H9 (cell line): ENCODE measurements at regions not wholly inside any gene's neighbourhood (a gene's known extent, or its start where the extent isn't known, plus 50 kb on each side); places are given as distances from the start of the nearest gene placed in this dataset.

Source experiments
- DNase-seq: peaks from one replicate; pipeline ENCODE4 v3.0.0-alpha.2; 2017
- H2AFZ ChIP-seq: one replicate; pipeline ENCODE4 v1.6.1; 2013; ENCODE audit warnings: mild to moderate bottlenecking, low read length, control low read depth, moderate library complexity
- H2AK5ac ChIP-seq: 2 replicates; pipeline ENCODE4 v1.6.1; 2013; ENCODE audit warnings: low read length, control low read depth, mixed read lengths; ENCODE audit not compliant: insufficient read length
- H2BK120ac ChIP-seq: one replicate; pipeline ENCODE4 v1.6.1; 2013; ENCODE audit warnings: low read depth, mild to moderate bottlenecking, low read length, control low read depth, inconsistent platforms; ENCODE audit not compliant: poor library complexity, severe bottlenecking
- H2BK12ac ChIP-seq: 2 replicates; pipeline ENCODE4 v1.6.1; 2013; ENCODE audit warnings: low read length, control low read depth, mixed read lengths, low read depth; ENCODE audit not compliant: insufficient read length
- H2BK15ac ChIP-seq: 2 replicates; pipeline ENCODE4 v1.6.1; 2013; ENCODE audit warnings: low read depth, low read length, control low read depth
- H2BK20ac ChIP-seq: one replicate; pipeline ENCODE4 v1.6.1; 2013; ENCODE audit warnings: low read depth, mild to moderate bottlenecking, low read length, control low read depth, inconsistent platforms; ENCODE audit not compliant: poor library complexity, severe bottlenecking
- H2BK5ac ChIP-seq: 2 replicates; pipeline ENCODE4 v1.6.1; 2013; ENCODE audit warnings: low read length, control low read depth, mixed read lengths; ENCODE audit not compliant: insufficient read length
- H3K14ac ChIP-seq: 2 replicates; pipeline ENCODE4 v1.6.1; 2013; ENCODE audit warnings: low read length, control low read depth; ENCODE audit not compliant: insufficient read depth
- H3K18ac ChIP-seq: 2 replicates; pipeline ENCODE4 v1.6.1; 2013; ENCODE audit warnings: low read depth, mild to moderate bottlenecking, mixed read lengths, low read length, control low read depth; ENCODE audit not compliant: insufficient read length
- H3K23ac ChIP-seq: 2 replicates; pipeline ENCODE4 v1.6.1; 2013; ENCODE audit warnings: low read length, control low read depth, mixed read lengths, low read depth; ENCODE audit not compliant: insufficient read length
- H3K23me2 ChIP-seq: 2 replicates; pipeline ENCODE4 v1.6.1; 2013; ENCODE audit warnings: low read depth, mild to moderate bottlenecking, mixed read lengths, low read length, control low read depth; ENCODE audit not compliant: insufficient read length, poor library complexity, severe bottlenecking
- H3K27ac ChIP-seq: 2 replicates; pipeline ENCODE4 v1.5.1; 2013; ENCODE audit warnings: low read length, control low read depth, mixed read lengths, low read depth; ENCODE audit not compliant: insufficient read length
- H3K27me3 ChIP-seq: 2 replicates; pipeline ENCODE4 v1.6.1; 2013; ENCODE audit warnings: low read length, control low read depth, inconsistent platforms; ENCODE audit not compliant: insufficient read depth
- H3K4ac ChIP-seq: 2 replicates; pipeline ENCODE4 v1.6.1; 2013; ENCODE audit warnings: low read depth, mild to moderate bottlenecking, control low read depth, inconsistent platforms, low read length, moderate library complexity
- H3K4me1 ChIP-seq: 2 replicates; pipeline ENCODE4 v1.6.1; 2013; ENCODE audit warnings: low read length, control low read depth, inconsistent platforms; ENCODE audit not compliant: insufficient read depth
- H3K4me2 ChIP-seq: 2 replicates; pipeline ENCODE4 v1.6.1; 2013; ENCODE audit warnings: low read length, control low read depth, mixed read lengths; ENCODE audit not compliant: insufficient read length, insufficient read depth
- H3K56ac ChIP-seq: 2 replicates; pipeline ENCODE4 v1.6.1; 2013; ENCODE audit warnings: low read depth, mild to moderate bottlenecking, mixed read lengths, low read length, control low read depth; ENCODE audit not compliant: insufficient read length
- H3K79me1 ChIP-seq: 2 replicates; pipeline ENCODE4 v1.6.1; 2013; ENCODE audit warnings: low read depth, mild to moderate bottlenecking, moderate library complexity, low read length, control low read depth, inconsistent platforms; ENCODE audit not compliant: insufficient read depth, poor library complexity, severe bottlenecking
- H3K79me2 ChIP-seq: 2 replicates; pipeline ENCODE4 v1.6.1; 2013; ENCODE audit warnings: low read length, control low read depth, inconsistent platforms; ENCODE audit not compliant: insufficient read depth
- H3K9ac ChIP-seq: 2 replicates; pipeline ENCODE4 v1.6.1; 2013; ENCODE audit warnings: low read length, control low read depth, mixed read lengths; ENCODE audit not compliant: insufficient read length; ENCODE audit errors: extremely low read depth
- H3K9me3 ChIP-seq: one replicate; pipeline ENCODE4 v1.6.1; 2013; ENCODE audit warnings: low read depth, low read length, inconsistent platforms; ENCODE audit not compliant: control insufficient read depth
- H3T11ph ChIP-seq: one replicate; pipeline ENCODE4 v1.6.1; 2013; ENCODE audit warnings: mild to moderate bottlenecking, low read length, control low read depth, inconsistent platforms
- H4K20me1 ChIP-seq: one replicate; pipeline ENCODE4 v1.6.1; 2013; ENCODE audit not compliant: control insufficient read depth, insufficient read length, insufficient read depth
- H4K5ac ChIP-seq: 2 replicates; pipeline ENCODE4 v1.6.1; 2013; ENCODE audit warnings: low read depth, mild to moderate bottlenecking, mixed read lengths, low read length, control low read depth; ENCODE audit not compliant: insufficient read length
- H4K8ac ChIP-seq: replicated peaks from 2 replicates; pipeline ENCODE4 v1.6.1; 2013; ENCODE audit warnings: low read length, control low read depth, mixed read lengths, low read depth; ENCODE audit not compliant: insufficient read length
- H4K91ac ChIP-seq: 2 replicates; pipeline ENCODE4 v1.6.1; 2013; ENCODE audit warnings: low read depth, mild to moderate bottlenecking, moderate library complexity, mixed read lengths, low read length, control low read depth; ENCODE audit not compliant: insufficient read length
- H3K27ac Mint-ChIP-seq, 3 experiments: 2 replicates in 2 of 3; 3 replicates in 1 of 3; pipeline ENCODE4 v1.8.0; 2020 to 2021; ENCODE audit warnings: mixed read lengths in 3 of 3, mild to moderate bottlenecking in 1 of 3, moderate library complexity in 1 of 3
- H3K27me3 Mint-ChIP-seq: 2 replicates; pipeline ENCODE4 v1.8.0; 2021; ENCODE audit warnings: low read depth, mild to moderate bottlenecking, moderate library complexity, mixed read lengths
- H3K36me3 Mint-ChIP-seq, 3 experiments: 2 replicates in 2 of 3; 3 replicates in 1 of 3; pipeline ENCODE4 v1.8.0; 2020 to 2021; ENCODE audit warnings: low read depth in 3 of 3, mixed read lengths in 3 of 3; ENCODE audit not compliant: insufficient read depth in 1 of 3
- H3K4me1 Mint-ChIP-seq, 2 experiments: 2 replicates each; pipeline ENCODE4 v1.8.0; 2020; ENCODE audit warnings: mixed read lengths in 2 of 2
- H3K4me3 Mint-ChIP-seq, 2 experiments: 2 replicates in 1 of 2; 3 replicates in 1 of 2; pipeline ENCODE4 v1.8.0; 2020 to 2021; ENCODE audit warnings: mild to moderate bottlenecking in 2 of 2, mixed read lengths in 2 of 2, moderate library complexity in 1 of 2
- H3K9me3 Mint-ChIP-seq, 2 experiments: 2 replicates in 1 of 2; 3 replicates in 1 of 2; pipeline ENCODE4 v1.8.0; 2020; ENCODE audit warnings: mild to moderate bottlenecking in 2 of 2, mixed read lengths in 2 of 2, moderate library complexity in 1 of 2
- WGBS: extraction: QIAGEN DNeasy Blood & Tissue Kit; methylation state at CpG from one replicate; pipeline ENCODE4 v1.1.7; 2013; ENCODE audit warnings: missing lambda C conversion rate, low lambda C conversion rate, mixed read lengths; ENCODE audit not compliant: insufficient read length; ENCODE audit errors: extremely low coverage; 5-methylcytosine and 5-hydroxymethylcytosine counted together
- TF ChIP-seq, protein P1 (sequence below): fragments of 200-600 bp; sonication (generic); conservative IDR thresholded peaks from 3 replicates; pipeline ENCODE4 v1.8.0; 2021; ENCODE audit warnings: antibody characterized with exemption, mild to moderate bottlenecking

DNA sequence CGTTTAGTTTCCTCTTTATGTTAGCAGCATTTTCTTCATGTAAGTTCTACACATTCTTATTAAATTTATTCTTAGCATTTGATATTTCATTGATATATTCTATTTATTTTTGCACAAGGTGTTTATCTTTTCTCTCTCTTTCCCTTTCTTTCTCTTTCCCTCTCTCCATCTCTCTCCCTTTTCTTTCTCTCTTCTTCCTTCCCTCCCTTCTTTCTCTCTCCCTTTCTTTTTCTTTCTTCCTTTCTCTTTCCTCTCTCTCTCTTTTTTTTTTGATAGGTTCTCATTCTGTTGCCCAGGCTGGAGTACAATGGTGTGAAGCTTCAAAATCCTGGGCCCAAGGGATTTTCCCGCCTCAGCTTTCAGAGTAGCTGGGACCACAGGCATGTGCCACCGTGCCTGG lies 176.4 kb downstream of the AXIN2 start:
- H2AFZ ChIP-seq = no peak overlapping the region
- H3K79me2 ChIP-seq = no peaks in the 10 kb centered on the region
- H3K27me3 ChIP-seq = no peaks in the 10 kb centered on the region
- H3K4me3 Mint-ChIP-seq = no peak overlapping the region
- no peak overlapping the region for H2AK5ac ChIP-seq
- no peak overlapping the region for H4K8ac ChIP-seq
- no peak overlapping the region for H4K91ac ChIP-seq
- H3K9ac ChIP-seq = no peak overlapping the region
- H2BK12ac ChIP-seq = no peak overlapping the region
- no peak overlapping the region for H3K27ac Mint-ChIP-seq
- H3K14ac ChIP-seq = no peak overlapping the region
- H3K4me1 Mint-ChIP-seq = no peaks in the 10 kb centered on the region
- no peaks in the 10 kb centered on the region for H3K4me1 ChIP-seq
- no peak overlapping the region for H2BK20ac ChIP-seq
- H4K20me1 ChIP-seq = no peaks in the 10 kb centered on the region
- H3K4me2 ChIP-seq = no peak overlapping the region
- DNase-seq = no peak
- H2BK5ac ChIP-seq = no peak overlapping the region
- no peak overlapping the region for H3K18ac ChIP-seq
- H3K9me3 ChIP-seq = no peaks in the 10 kb centered on the region
- no peak overlapping the region for H3T11ph ChIP-seq
- no peaks in the 10 kb centered on the region for H3K79me1 ChIP-seq
- H3K4ac ChIP-seq = no peak overlapping the region
- H2BK15ac ChIP-seq = no peak overlapping the region
- no CpG with 5 or more reads among the region's 3 CpGs for WGBS
- H3K27ac ChIP-seq = no peak overlapping the region
- no peak overlapping the region for H4K5ac ChIP-seq
- H3K36me3 Mint-ChIP-seq = no peaks in the 10 kb centered on the region
- H3K9me3 Mint-ChIP-seq = no peaks in the 10 kb centered on the region; a peak in 1 of 5 replicates
- H3K56ac ChIP-seq = no peak overlapping the region
- no peak overlapping the region for H3K23ac ChIP-seq
- H3K23me2 ChIP-seq = no peaks in the 10 kb centered on the region
- no peak overlapping the region for H2BK120ac ChIP-seq
- TF ChIP-seq, protein P1, sequence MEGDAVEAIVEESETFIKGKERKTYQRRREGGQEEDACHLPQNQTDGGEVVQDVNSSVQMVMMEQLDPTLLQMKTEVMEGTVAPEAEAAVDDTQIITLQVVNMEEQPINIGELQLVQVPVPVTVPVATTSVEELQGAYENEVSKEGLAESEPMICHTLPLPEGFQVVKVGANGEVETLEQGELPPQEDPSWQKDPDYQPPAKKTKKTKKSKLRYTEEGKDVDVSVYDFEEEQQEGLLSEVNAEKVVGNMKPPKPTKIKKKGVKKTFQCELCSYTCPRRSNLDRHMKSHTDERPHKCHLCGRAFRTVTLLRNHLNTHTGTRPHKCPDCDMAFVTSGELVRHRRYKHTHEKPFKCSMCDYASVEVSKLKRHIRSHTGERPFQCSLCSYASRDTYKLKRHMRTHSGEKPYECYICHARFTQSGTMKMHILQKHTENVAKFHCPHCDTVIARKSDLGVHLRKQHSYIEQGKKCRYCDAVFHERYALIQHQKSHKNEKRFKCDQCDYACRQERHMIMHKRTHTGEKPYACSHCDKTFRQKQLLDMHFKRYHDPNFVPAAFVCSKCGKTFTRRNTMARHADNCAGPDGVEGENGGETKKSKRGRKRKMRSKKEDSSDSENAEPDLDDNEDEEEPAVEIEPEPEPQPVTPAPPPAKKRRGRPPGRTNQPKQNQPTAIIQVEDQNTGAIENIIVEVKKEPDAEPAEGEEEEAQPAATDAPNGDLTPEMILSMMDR = no peak
- H3K27me3 Mint-ChIP-seq = peaks cover 1% of the 10 kb centered on the region
